Retinal pigment epithelial cell (primary cell): ENCODE measurements at regions not wholly inside any gene's neighbourhood (a gene's known extent, or its start where the extent isn't known, plus 50 kb on each side); places are given as distances from the start of the nearest gene placed in this dataset.
"Not testable (repeated sequence)": the region's sequence is repeated elsewhere in the genome, so short reads cannot be mapped to it uniquely, and the experiment has no call there.

ENCODE experiments used
- DNase-seq: peaks from one replicate; pipeline ENCODE4 v3.0.0-alpha.2; 2010; ENCODE audit warnings: low read depth
- H3K4me3 ChIP-seq: 2 replicates; pipeline ENCODE4 v1.5.1; 2011; ENCODE audit warnings: mild to moderate bottlenecking, low read length, control low read depth, moderate library complexity
- CTCF ChIP-seq: conservative IDR thresholded peaks from 2 replicates; pipeline ENCODE4 v1.5.1; 2011; ENCODE audit warnings: low read depth, low read length, control low read depth, inconsistent platforms

- DNase-seq, result no peak
- no peak overlapping the region for H3K4me3 ChIP-seq
- no peak for TF ChIP-seq CTCF
Measured at GRCh38 chr14:89098254-89098653, 273.8 kb downstream of the TTC8 start.

- not testable (repeated sequence) for DNase-seq, H3K4me3 ChIP-seq
Measured at GRCh38 chr14:89104171-89104817, 279.8 kb downstream of the TTC8 start.

- not testable (repeated sequence) for H3K4me3 ChIP-seq, DNase-seq
Measured at GRCh38 chr14:89104861-89105260, 280.4 kb downstream of the TTC8 start.
